Middle frontal gyrus (tissue), 1 donor: ENCODE measurements at regions not wholly inside any gene's neighbourhood (a gene's known extent, or its start where the extent isn't known, plus 50 kb on each side); places are given as distances from the start of the nearest gene placed in this dataset.

ENCODE experiments used
- DNase-seq: peaks from one replicate; pipeline ENCODE4 v3.0.0-alpha.2; 2015; ENCODE audit warnings: low spot score; ENCODE audit errors: extremely low spot score

DNA sequence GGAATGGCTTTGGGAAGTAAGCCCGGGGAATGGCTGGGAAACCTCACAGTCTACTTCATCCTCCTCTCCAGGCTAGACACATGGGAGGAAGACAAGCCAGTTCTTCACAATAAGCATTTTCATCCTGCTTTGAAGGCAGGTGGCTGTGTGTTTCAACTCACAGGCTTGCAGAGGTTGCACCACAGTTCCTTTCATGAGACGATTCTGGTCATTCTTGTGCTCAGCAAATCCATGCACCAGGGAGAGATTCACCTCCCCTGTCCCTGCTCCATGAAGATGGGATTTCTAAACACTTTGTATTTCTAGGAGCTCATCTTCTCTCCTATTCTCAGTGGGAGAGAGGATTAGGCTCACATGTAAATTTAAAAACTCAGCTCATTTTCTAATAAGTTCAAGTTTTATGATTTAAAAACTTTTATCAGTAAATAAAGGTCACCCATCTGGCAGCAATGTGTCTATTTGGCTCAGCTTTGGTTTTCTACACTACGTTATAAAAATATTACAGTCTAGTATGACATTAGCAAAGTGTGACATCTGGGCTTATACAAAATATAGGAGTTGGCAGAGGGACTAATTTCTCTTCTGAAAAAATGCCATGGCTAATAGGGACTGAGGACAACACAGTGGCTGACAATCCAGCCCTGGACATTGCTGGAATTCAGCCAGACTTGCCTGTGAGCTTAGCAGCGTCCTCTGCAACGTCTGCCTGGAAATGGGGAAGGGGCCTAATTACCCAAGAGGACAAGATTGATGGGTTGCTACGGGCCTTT is 283.2 kb upstream of the SLC10A2 start:
- DNase-seq: no peak

DNA sequence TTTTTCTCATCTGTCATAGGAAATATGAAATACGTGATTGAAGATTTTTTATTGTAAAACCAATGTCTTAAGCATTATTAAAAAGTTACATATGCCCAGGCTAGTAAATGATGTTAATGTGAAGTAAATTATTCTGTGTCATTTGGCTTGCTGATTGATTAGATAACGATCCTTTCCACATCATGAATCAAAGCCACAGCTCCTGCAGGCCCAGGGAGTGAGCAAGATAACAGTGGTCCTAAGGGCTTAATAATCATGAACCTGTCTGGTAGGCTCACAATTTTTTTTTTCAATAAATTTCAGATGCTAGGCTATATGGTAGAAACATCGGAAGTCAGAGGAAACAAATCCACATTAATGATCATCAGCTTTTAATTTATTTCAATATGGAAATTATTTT is 269.0 kb upstream of the SLC10A2 start:
- DNase-seq: no peak

DNA sequence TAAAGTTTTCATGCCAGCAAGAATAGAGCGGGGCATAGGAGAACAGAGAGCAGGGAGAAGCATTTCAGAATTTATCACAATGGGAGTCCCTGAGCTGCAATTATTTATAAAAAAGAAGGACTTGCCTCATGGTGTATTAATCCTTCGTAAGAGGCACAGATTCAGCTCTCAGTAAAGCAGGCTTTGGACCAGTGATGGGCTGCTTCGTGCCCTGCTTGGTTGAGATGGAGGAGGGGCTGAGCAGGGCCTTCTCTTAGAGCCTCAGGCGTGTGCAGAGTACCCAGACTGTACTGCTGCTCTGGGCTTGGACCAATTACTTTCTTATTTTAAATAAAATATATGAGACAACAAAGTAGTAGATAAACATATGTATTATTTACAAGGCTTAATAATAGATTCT is 265.7 kb upstream of the SLC10A2 start:
- no peak for DNase-seq

DNA sequence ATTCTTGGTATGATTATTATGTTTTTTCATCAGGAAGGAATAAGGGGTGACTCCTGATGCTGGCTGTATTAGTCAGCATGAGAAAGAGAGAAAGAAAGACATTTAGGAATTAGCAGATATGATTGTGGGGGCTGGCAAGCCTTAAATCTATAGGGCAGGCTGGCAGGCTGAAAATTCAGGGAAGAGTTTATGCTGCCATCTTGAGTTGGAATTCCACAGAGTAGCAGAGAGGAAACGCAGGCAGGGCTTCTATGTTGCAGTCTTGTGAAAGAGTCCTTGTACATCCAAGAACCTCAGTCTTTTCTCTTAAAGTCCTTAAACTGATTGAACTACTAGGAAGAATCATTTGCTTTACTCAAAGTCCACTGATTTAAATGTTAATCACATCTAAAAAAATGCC is 262.7 kb upstream of the SLC10A2 start:
- DNase-seq: no peak

DNA sequence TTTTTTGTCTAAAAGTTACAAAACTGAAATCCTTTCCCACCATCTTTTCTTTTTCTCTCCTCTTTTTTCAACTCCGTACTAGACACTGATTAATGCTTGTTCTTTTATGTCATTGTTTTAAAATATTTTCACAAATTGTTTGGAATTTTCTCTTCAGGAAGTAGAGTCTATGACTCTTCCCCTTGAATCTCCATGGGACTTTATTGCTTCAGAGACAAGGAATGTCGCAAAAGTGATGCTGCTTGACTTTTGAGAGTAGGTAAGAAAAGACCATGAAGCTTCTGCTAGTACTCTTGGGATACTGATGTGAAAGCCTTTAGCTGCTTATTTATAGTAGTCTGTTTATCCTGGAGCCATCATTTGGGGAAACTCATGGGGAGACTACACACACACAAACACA is 260.1 kb upstream of the SLC10A2 start:
- no peak for DNase-seq

DNA sequence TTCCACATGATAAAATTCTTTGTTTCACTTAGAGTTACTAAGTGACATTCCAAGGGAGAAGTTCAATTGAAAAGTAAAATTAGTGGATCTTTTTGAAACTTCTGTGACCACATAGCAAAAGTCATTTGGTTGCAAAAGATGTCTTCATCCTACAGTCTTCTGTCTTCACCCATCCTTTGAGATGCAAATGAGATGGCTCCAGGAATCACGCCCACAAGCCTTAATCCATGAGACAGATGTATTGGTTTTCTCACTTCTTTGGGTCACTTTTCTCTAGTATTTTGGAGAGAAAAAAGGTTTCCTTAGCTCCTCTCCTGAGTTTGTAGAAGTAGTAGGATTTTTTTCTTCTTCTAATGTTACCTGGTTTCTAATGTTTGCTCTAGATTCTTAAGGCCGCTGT is 259.5 kb upstream of the SLC10A2 start:
- no peak for DNase-seq

DNA sequence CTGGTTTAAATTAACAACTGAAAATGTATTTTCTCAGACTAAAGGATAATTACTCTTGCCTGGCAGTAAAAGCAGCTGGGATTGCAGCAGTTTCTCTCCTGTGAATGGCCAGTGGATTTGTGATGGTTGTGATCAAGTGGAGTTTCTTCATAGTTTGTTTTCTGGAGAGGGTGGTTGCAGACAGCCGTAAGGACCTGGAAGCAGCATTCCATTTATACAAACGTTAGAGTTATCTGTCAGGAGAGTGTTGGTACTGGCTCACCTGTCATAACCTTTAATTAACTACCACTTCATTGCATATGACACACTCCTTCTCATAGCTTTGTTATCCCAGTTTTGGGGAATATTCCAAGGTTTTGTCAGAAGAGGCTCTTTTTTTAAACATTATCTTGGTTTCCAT is 258.4 kb upstream of the SLC10A2 start:
- no peak for DNase-seq

DNA sequence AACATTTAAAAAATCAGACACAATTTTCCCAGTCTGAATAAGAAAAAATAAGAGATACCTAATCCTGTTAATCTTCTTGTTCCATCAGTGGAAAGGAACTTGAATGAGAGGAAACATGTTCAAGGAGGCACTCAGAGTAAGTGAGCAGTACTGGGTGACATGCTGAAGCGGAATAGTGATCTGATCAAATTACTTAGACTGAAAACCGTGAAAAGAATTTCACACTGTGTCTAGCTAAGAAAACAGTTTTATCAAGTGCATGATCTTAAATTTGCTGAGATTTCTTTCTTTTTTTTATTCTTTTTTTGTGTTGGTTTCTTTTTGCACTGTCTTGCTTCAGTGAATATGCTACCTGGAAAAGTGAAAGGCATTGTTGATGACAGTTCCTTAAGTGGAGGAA is 249.5 kb upstream of the SLC10A2 start:
- DNase-seq: no peak

DNA sequence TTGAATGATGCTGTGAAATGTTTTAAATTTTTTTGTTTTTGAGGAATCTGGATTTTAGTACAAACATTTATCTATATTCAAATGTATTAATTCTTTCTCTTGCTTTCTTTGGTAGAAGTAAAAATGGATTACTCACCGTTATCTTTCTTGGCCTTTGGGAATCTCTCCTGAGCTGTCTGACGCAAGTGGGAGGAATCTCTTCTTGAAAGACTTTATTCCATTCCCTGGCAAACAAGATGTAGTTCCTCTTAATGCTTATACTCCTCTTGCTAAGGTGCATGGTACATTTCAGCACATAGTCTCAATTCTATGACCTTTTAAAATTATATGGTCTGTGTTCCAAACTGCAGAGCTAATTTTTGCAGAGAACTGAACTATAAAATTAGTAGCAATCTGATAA is 246.2 kb upstream of the SLC10A2 start:
- no peak for DNase-seq

DNA sequence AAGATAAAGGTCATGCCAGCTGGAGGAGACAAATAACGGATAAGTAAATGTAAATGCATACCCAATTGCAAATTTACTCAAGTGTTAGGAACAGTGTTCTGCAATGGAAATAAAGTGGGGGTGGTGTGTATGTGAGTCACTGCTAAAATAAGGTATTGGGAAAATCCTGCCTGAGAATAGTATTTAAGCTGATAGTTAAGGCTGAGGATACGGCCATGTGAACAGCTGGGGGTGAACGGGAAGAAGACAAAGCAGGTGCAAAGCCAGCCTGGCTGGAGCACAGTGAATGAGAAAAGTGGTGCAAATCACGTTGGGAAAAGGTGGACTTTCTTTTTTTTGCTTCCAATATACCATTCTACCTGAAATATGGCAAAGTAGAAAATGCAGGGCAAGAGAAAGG is 242.4 kb upstream of the SLC10A2 start:
- no peak for DNase-seq

DNA sequence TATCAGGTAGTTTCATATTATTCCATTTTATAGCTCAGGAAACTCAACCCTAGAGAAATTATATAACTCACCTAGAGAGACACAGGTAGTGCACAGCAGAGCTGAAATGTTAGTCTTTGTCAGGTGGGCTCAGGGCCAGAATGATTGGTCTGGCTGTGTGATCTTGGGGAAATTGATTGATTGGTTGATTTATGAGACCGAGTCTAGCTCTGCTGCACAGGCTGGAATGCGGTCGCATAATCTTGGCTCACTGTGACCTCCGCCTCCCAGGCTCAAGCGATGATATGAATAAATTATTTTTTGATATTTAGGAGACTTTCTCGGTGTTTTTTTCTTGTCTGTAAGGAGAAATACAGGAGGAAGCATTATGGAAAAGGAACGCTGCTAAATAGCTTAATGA is 239.9 kb upstream of the SLC10A2 start:
- DNase-seq: no peak

DNA sequence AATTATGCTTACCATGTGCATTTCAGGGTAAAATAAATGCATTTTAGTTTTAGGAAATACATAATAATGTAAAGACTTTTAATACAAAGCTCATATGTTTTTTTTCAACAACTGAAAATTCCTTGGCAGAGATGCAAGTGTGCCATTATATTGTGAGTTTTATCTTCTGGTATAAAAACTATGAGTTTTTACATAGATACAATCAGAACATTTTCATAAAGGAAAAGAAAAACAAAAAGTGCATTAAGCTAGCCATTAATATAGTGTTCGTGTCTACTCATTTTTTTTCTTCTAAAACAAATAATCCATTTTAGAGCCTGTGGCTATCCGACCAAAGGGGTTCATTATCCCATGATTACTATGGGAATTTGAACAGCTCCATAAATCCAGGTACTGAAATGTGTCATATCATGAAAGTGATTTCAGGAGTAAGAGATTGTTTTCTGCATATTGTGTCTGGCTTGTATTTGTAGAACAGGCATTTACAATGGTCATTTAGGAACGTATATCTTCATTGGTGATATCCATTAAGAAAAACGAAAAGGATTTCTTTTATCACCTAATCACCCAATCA is 236.9 kb upstream of the SLC10A2 start:
- DNase-seq: no peak

DNA sequence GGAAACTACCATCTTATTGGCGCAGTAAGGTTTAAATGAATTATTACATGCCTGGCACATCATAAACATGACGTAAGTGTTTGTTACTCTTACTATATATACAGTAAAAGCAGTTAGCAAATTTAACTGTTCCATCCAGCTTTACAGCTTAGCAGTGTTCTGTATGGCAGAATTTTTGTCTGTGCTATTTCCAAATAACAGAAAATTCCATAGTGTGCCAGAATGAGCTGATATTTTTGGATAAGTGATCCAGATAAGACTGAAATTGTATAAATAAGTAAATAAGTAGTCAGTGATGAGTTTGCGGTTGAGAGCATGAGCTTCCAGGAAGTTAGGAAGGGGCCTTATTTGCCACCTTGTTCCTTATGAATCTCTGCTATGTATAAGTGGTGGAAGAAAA is 236.5 kb upstream of the SLC10A2 start:
- no peak for DNase-seq

DNA sequence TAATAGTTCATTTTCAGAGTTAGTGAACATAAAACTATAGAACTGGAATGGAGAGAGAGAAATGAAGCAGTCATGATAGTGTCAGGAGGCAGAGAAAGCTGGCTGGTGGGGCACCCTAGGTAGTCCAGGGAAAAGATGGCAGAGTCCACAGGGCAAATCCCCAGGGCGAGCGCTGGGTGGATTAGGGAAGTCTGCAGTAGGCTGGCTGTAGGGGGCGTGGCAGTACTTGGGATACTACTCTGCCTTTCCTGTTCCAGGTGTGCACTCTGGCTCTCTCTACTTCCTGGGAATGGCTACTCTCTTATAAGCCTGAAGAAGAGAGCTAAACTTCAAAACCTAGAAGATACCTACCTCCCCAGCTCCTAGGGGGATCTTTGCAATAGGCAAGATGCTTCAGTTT is 232.9 kb upstream of the SLC10A2 start:
- no peak for DNase-seq

DNA sequence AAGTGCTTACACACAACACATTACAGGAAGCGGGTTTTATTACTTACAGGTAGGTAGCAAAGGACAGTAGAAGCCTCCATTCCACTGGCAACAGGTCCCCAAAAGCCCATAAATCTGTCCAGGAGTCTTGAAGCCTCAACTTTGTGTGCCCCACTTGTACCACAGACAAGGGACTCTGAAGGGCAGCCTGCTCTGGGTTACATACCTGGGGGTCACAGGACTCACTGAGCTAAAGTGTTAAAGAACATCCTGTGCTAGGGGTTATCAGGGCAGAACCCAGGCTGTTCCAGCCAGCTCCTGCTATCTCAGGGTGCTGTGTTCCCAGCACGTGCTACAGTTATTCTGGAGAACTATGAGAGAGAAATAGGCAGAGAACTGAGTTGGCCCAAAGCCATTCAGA is 230.9 kb upstream of the SLC10A2 start:
- no peak for DNase-seq

DNA sequence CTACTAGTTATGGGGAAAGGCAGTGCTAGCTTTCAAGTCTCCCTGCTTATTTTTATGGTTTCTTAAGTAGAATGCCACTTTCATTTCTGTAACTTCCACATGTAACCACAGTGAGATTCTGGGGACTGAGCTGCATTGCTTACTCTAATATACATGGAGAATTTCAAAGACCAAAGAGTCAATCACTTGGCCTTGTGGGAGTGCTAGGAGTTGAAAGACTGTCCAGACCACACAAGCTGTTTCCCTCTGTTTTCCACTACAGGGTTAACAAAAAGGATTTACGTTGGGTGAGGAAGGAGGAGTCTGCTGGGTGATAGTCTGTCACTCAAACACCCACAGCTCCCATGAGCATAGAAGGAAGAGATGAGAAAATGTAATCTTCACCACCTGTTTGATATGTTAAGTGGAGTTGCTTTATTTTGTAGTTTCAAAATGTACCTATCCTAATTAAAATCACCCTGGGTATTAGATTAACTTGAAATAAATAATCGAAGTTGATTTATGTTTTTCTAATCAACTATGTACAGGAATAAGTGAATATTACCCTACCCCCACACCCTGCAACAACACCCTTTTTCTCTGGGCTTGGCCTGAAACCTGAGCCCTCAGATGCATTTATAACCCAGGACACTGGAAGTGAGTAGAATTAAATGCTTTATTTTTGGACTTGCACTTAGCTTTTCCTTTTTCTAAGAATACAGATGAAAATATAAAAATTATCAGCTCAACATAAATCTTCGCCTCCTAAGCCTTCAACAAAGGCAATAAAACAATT is 225.8 kb upstream of the SLC10A2 start:
- no peak for DNase-seq

DNA sequence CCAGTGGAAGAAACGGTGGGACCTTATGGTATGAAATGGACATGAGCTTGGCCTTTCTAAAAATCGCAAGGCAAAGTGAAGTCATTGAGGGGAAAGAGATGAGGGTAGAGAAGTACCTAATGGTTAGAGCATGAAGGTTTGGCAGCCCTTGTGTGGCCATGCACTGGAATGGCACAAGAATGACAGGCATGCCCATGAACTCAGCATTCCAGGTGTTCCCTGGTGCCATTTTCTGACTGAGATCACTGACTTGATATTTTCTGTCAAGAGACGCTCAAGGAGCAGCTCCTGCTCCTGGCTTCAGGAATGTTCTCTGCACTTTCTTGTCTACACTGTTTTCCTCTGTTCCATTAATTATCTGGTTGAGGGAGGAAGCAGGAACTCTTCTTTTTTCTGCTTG is 225.0 kb upstream of the SLC10A2 start:
- DNase-seq: no peak

DNA sequence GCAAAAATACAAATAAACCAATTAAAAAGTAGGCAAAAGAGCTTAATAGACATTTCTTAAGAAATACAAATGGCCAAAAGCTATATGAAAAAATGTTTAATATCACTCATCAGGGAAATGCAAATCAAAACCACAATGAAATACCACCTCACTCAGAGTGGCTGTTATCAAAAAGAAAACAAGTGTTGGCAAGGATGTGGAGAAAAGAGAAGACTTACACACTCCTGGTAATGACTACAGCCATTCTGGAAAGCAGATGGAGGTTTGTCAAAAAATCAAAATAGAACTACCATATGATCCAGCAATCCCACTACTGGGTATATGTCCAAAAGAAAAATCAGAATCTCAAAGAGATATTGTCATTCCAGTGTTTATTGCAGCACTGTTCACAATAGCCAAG is 223.5 kb upstream of the SLC10A2 start:
- DNase-seq: no peak

DNA sequence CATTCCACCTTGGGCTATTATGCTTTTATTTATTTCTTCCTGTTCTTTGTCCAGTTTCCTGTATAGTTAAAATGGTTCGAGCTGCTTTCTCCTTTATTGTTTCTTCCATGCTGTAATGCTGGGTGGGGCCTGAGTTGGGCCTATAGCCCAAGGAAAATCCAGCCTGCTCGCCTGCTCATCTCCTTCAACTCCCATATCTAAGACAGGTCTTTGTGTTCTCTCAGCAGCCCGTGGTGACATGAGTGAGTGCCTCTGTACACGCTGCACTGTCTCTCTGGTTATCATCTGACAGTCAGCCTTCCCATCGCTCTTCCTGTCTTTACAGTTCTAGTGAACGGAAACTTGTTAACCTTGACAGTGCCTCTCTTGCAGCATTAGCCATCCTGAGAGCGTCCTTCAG is 221.9 kb upstream of the SLC10A2 start:
- DNase-seq: no peak

DNA sequence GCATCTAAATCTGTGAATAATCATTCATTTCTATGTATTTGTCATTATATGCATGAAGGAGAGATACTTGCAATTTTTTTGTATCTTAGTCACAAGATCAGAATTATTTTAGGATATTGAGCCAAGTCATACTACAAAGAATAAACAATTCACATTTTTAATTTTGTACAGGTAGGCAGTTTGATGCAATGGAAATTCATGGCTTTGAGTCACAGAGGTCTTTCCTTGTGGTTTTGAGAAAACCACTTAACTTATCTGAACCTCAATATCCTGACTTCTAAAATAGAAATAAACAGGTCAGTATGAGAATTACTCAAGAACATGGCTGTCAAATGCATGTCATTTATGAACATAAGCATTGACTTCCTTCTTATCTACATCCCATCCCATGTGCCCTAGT is 221.4 kb upstream of the SLC10A2 start:
- DNase-seq: no peak

DNA sequence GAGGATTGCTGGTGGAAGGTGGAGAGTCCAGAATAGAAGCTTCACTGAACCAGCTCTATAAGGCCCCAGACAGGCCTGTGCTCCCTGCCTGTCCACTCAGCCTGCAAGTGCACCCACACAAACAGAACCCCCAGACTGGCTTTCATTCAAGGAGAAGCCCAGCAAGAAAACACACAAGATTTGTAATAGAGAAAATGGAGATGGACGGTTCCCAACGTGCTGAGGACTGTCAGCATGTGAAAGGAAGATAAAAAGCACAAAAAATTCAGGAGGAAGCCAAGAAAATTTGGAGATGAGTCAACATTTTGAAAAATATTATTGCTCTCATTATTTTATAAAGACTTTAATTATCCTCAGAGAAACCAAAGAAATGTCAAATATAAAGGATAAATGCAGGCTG is 218.2 kb upstream of the SLC10A2 start:
- DNase-seq: no peak

DNA sequence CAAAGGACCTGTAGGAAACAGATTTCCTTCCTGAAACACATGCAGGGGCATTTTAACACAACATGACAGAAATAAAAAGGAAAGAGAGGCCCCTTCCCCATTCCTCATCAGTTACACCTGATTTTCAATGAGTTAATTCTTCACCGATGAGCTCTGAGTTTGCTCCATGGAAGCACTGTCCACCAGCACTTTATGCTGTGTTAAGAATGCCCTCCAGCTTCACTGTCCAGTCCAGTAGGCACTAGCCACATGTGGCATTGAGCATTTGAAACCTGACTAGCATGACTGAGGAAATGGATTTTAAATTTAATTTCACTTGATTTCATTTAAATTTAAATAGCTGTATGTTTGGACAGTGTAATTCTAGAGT is 217.2 kb upstream of the SLC10A2 start:
- DNase-seq: no peak
